Mucosa of gallbladder (tissue), 1 donor: ENCODE measurements at regions not wholly inside any gene's neighbourhood (a gene's known extent, or its start where the extent isn't known, plus 50 kb on each side); places are given as distances from the start of the nearest gene placed in this dataset.

Experiments used
- DNase-seq: peaks from one replicate; pipeline ENCODE4 v3.0.0-alpha.2; 2020; ENCODE audit warnings: low spot score
- donor health status: DM: no; HTN: no; CAD: no.

DNA sequence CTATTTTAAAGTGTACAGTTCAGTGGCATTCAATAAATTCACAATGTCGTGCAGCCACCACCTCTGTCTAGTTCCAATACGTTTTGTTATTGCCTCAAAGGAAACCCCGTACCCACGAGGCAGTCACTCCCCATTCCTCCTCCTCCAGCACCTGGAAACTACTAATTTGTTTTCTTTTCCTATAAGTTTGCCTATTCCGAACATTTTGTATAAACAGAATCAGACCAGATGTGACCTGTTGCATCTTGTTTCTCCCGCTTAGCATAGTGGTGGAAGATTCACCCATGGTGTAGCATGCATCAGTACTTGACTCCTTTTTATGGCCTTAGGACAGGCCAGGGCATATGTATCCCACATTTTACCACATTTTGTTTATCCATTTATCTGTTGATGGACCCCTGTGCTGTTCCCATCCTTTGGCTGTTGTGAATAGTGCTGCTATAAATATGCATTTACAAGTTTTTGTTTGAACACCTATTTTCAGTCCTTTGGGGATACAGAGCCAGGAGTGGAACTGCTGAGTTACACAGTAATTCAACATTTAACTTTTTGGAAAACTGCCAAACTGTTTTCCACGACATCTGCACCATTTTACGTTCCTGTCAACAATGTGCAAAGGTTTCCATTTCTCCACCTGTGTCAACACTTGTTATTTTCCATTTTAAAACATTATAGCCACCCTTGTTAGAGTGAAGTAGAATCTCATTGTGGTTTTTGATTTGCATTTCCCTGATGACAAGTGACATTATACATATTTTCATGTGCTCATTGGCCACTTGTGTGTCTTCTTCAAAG is 57.8 kb upstream of the STX18 start:
- DNase-seq, result no peak

DNA sequence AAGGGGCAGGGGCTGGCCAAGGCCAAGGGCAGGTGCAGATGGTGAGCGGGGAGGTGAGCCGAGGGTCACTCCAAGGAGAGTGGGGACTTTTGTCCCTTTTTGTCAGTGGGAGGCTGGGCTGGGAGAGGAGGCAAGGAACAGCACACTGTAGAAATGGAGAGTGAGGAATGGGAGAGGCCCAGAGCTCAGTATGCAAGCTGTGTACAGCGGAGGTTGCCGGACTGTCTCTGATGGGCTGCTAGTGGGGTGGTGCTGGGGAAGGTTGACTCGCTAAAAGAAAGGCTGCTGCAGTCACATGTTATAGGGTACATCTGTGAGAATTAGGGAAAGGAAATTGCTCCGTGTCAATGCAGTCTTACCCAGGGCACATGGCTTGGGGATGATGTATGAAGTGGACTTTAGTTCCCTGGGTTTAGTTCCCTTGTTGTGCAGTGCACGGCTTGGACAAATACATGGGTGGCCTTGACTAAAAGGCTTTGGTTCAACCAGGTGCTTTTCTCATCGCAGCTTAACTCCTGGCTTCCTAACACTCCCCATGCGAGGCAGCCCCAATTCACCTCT is 57.1 kb upstream of the STX18 start:
- DNase-seq, result no peak

DNA sequence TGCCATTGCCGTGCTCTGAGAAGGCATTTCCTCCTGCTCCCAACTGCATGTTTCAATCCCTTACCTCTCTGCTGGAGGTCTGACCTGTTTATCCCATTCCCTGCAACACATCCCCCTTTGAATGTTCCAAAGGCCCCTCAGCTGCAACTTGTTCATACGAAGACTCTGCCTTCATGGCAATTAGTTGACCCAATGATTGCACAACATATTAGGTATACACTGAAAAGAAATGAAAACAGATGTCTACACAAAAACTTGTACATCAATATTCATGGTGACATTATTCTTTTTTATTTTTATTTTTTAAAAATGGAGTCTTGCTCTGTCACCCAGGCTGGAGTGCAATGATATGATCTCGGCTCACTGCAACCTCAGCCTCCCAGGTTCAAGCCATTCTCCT is 54.9 kb upstream of the STX18 start:
- DNase-seq, result no peak

DNA sequence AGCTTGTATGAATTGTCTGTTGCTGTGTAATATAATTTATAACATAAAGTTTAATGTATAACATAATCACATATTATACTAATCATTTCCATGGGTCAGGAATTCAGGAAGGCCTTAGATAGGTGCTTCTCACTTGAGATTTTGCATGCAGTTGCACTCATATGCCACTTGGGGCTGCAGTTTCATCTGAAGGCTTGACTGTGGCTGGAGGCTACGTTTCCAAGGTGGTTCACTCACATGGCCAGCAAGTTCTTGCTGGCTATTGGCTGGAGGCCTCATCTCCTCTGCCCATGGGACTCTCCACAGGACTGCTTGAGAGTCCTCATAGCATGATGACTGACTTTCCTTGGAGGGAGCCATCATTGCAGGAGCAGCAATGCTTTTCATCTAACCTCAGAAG is 53.4 kb upstream of the STX18 start:
- DNase-seq, result no peak

DNA sequence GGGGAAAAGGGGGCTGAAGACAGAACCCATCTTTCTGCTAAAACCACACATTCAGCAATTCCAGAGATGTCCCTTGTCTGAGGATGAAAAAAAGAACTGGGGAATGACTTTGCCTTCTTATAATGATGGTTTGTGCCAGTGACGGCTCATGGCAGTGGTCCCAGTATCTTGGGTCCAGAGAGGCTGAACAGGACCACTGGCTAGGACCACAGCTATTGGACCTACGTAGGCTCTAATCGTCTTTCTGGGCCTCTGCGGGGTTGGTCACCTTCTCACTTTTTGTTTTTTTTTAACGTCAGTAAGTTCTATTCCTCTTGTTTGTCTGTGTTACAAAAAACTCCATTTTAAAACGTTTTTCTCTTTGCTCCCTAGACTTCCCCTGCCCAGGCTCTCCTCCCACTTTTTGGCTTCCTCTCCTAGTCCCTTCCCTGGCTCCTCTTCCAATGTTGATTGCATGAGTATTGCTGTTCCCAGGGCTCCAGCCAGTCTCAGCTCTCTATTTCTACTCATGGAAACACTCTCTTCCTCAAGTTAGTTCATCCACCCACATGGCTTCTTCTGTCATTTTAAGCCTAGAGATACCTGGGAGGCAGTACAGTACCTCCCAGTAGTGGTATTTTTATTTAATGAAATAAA is 52.6 kb upstream of the STX18 start:
- DNase-seq, result no peak

DNA sequence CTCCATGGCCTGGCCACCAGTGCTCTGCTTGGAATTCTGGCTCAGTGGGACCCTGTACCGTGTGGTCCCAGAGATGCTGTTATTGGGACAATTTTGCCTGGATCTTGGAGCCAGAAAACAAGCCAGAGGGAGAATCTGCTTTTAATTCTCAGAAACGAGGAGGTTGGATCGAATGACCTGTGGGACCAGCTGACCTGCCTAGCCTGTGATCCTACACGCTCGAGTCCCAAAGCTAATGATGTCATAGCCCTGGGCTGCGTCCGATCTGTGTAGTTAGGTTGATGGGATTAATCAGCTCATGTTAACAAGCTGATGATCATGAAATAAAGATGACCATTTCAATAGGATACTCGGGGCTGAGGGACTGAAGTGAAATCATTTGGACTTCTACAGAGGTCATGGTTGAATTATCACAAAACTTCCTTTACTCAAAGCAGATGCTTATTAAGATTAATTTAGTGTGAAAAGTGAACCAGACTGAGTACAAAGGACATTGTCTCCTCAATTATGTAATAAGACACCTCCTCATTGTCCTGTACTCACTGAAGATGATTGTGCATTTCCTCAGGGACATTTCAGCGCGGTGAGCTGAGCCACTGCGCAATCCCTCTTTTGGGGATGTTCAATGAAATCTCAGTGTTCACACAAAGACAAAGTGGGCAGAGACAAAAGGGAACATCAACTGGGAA is 51.9 kb upstream of the STX18 start:
- DNase-seq, result no peak

DNA sequence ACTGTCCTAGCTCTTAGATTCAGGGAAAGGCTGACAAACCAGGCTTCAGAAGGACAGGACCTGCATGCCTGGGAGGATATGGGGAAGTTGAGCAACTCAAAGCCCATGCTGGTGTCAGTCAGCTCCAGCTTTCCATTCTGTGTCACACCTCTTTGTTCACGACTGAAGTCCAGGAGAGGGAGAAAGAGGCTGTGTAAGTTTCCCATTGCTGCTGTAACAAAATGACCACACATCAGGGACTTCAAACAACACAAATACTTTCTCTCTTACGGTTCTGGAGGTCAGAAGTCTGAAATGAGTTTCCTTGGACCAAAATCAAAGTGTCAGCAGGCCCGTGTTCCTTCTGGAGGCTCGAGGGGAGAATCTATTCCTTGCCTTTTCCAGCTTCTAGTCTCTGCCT is 50.6 kb upstream of the STX18 start:
- DNase-seq, result no peak
